ENCODE measurements at regions not wholly inside any gene's neighbourhood (a gene's known extent, or its start where the extent isn't known, plus 50 kb on each side); places are given as distances from the start of the nearest gene placed in this dataset.

GRCh38 chr4:177033632-177034031, 240.9 kb upstream of the VEGFC start:
- no peak for DNase-seq (ENCODE audit: low read depth)
- no peak for TF ChIP-seq CTCF (conservative IDR thresholded peaks at IDR 0.05; ENCODE audit: control insufficient read depth, insufficient read depth, low read depth, low read length)

GRCh38 chr4:177041356-177041755, 248.6 kb upstream of the VEGFC start:
- no peak for TF ChIP-seq CTCF (conservative IDR thresholded peaks at IDR 0.05; ENCODE audit: control insufficient read depth, insufficient read depth, low read depth, low read length)
- peak; percentile 84 for DNase-seq (ENCODE audit: low read depth)
- H3K4me3 ChIP-seq (ENCODE audit: control insufficient read depth, low read depth, low read length), result no peak overlapping the region

More at GRCh38 chr4:177033632-177034031, 240.9 kb upstream of the VEGFC start:
- no peak overlapping the region for H3K4me3 ChIP-seq (ENCODE audit: control insufficient read depth, low read depth, low read length)

GRCh38 chr4:177047070-177047850, 254.5 kb upstream of the VEGFC start:
- no peak overlapping the region for H3K4me3 ChIP-seq (ENCODE audit: control insufficient read depth, low read depth, low read length)
- peak; percentile 85 for DNase-seq (ENCODE audit: low read depth)
- peak; percentile 95 for TF ChIP-seq CTCF (conservative IDR thresholded peaks at IDR 0.05; ENCODE audit: control insufficient read depth, insufficient read depth, low read depth, low read length)

- TF ChIP-seq CTCF (conservative IDR thresholded peaks at IDR 0.05; ENCODE audit: control insufficient read depth, insufficient read depth, low read depth, low read length), result no peak
- DNase-seq (ENCODE audit: low read depth), result peak; percentile 66
- H3K4me3 ChIP-seq (ENCODE audit: control insufficient read depth, low read depth, low read length), result no peak overlapping the region
Measured at GRCh38 chr4:177047851-177048174, 255.1 kb upstream of the VEGFC start.

- no peak overlapping the region for H3K4me3 ChIP-seq (ENCODE audit: control insufficient read depth, low read depth, low read length)
- peak; percentile 51 for DNase-seq (ENCODE audit: low read depth)
- TF ChIP-seq CTCF (conservative IDR thresholded peaks at IDR 0.05; ENCODE audit: control insufficient read depth, insufficient read depth, low read depth, low read length), result peak; percentile 54
Measured at GRCh38 chr4:177051473-177052060, 258.1 kb upstream of the NEIL3 start.

- no peak overlapping the region for H3K4me3 ChIP-seq (ENCODE audit: control insufficient read depth, low read depth, low read length)
- TF ChIP-seq CTCF (conservative IDR thresholded peaks at IDR 0.05; ENCODE audit: control insufficient read depth, insufficient read depth, low read depth, low read length), result no peak
- no peak for DNase-seq (ENCODE audit: low read depth)
Measured at GRCh38 chr4:177052211-177052934, 257.3 kb upstream of the NEIL3 start.

Data from fibroblast of mammary gland (primary cell).